HCT116 (cell line): ENCODE measurements at regions not wholly inside any gene's neighbourhood (a gene's known extent, or its start where the extent isn't known, plus 50 kb on each side); places are given as distances from the start of the nearest gene placed in this dataset.

ENCODE experiments used
- ATAC-seq: fragments of 200-7000 bp; cut with Tn5 transposase; 2 replicates; pipeline ENCODE4 v1.9.1; 2020; ENCODE audit warnings: mild to moderate bottlenecking, moderate library complexity
- BruUV-seq: library from RNA; stranded (reverse); fragments of 400-500 nt; replicated peaks from 2 replicates; lab custom pipeline; 2021; lab: Mats Ljungman, UMichigan
- CTCF ChIA-PET: fragments of 300-600 bp; sonication (Branson Sonifier 250); formaldehyde crosslinking; loops from one replicate; lab custom pipeline; 2021; ENCODE audit warnings: antibody characterized with exemption; lab: Charles Lee
- POLR2A ChIA-PET: fragments of 300-600, 350-600 bp; sonication (Branson Sonifier 250); formaldehyde crosslinking; loops from one replicate; lab custom pipeline; 2021; ENCODE audit warnings: antibody characterized with exemption; lab: Charles Lee
- RAD21 ChIA-PET, 2 experiments: fragments of 300-600 bp; sonication (Branson Sonifier 250); formaldehyde crosslinking; loops; one replicate each; lab custom pipeline; 2023; ENCODE audit warnings: low total read pairs in 2 of 2; ENCODE audit not compliant: uncharacterized antibody in 2 of 2, unreplicated experiment in 2 of 2, low non-redundant PET in 1 of 2; lab: Charles Lee
- DNase-seq: peaks from one replicate; pipeline ENCODE4 v3.0.0-alpha.2; 2010; ENCODE audit warnings: low read depth, low spot score
- H2AFZ ChIP-seq: fragments of 200-600 bp; shearing (Covaris generic), sonication (generic); 2 replicates; pipeline ENCODE4 v1.6.1; 2017; ENCODE audit warnings: low read depth, mixed run types, mixed read lengths, antibody characterized with exemption, low read length; ENCODE audit not compliant: poor library complexity, severe bottlenecking
- H3K27ac ChIP-seq: 2 replicates; pipeline ENCODE4 v1.5.1; 2012; ENCODE audit warnings: low read depth, low read length
- H3K27me3 ChIP-seq: fragments of 200-600 bp; sonication (generic); 2 replicates; pipeline ENCODE4 v1.6.1; 2016; ENCODE audit warnings: mixed run types, low read length, mixed read lengths; ENCODE audit not compliant: insufficient read depth
- H3K36me3 ChIP-seq, 2 experiments: fragments of 200-500 bp in 1 of 2; fragments of 200-600 bp in 1 of 2; sonication (Bioruptor generic) in 1 of 2; sonication (generic) in 1 of 2; 2 replicates each; pipeline versions ENCODE4 v1.5.1 to v1.6.1; 2014 to 2016; ENCODE audit warnings: low read length in 2 of 2, inconsistent platforms in 1 of 2, mixed read lengths in 1 of 2, mixed run types in 1 of 2; ENCODE audit not compliant: insufficient read depth in 2 of 2, control insufficient read depth in 1 of 2
- H3K4me1 ChIP-seq, 2 experiments: fragments of 200-600 bp in 1 of 2; sonication (generic) in 1 of 2; 2 replicates each; pipeline versions ENCODE4 v1.5.1 to v1.6.1; 2012 to 2017; ENCODE audit warnings: low read length in 2 of 2, inconsistent platforms in 1 of 2, mild to moderate bottlenecking in 1 of 2, mixed read lengths in 1 of 2, mixed run types in 1 of 2, moderate library complexity in 1 of 2; ENCODE audit not compliant: insufficient read depth in 2 of 2, control insufficient read depth in 1 of 2
- H3K4me2 ChIP-seq: fragments of 200-600 bp; sonication (generic); 2 replicates; pipeline ENCODE4 v1.6.1; 2017; ENCODE audit warnings: mixed run types, low read length, mixed read lengths
- H3K4me3 ChIP-seq, 2 experiments: fragments of 200-600 bp in 1 of 2; sonication (generic) in 1 of 2; replicated peaks in 1 of 2; 2 replicates each; pipeline ENCODE4 v1.5.1; 2011 to 2016; ENCODE audit warnings: low read length in 2 of 2, control low read depth in 1 of 2, low read depth in 1 of 2, mild to moderate bottlenecking in 1 of 2, mixed read lengths in 1 of 2, mixed run types in 1 of 2
- H3K79me2 ChIP-seq: fragments of 200-600 bp; sonication (generic); 2 replicates; pipeline ENCODE4 v1.6.1; 2017; ENCODE audit warnings: mild to moderate bottlenecking, mixed run types, low read length, moderate library complexity, mixed read lengths; ENCODE audit not compliant: insufficient read depth
- H3K9ac ChIP-seq: fragments of 200-600 bp; sonication (generic); 2 replicates; pipeline ENCODE4 v1.6.1; 2016; ENCODE audit warnings: low read length, mixed read lengths
- H3K9me2 ChIP-seq: fragments of 200-600 bp; sonication (generic), shearing (Covaris generic); 2 replicates; pipeline ENCODE4 v1.6.1; 2017; ENCODE audit warnings: mixed run types, mild to moderate bottlenecking, moderate library complexity; ENCODE audit not compliant: insufficient read depth
- H3K9me3 ChIP-seq, 2 experiments: fragments of 200-500 bp in 1 of 2; fragments of 200-600 bp in 1 of 2; sonication (Bioruptor generic) in 1 of 2; sonication (generic) in 1 of 2; 2 replicates each; pipeline ENCODE4 v1.6.1; 2014 to 2017; ENCODE audit warnings: low read length in 2 of 2, mixed read lengths in 2 of 2, inconsistent platforms in 1 of 2, low read depth in 1 of 2, mild to moderate bottlenecking in 1 of 2, mixed run types in 1 of 2, moderate library complexity in 1 of 2; ENCODE audit not compliant: control insufficient read depth in 1 of 2, insufficient read depth in 1 of 2
- H4K20me1 ChIP-seq: fragments of 200-600 bp; sonication (generic), shearing (Covaris generic); 2 replicates; pipeline ENCODE4 v1.6.1; 2017; ENCODE audit warnings: mixed run types, mild to moderate bottlenecking, moderate library complexity; ENCODE audit not compliant: insufficient read depth
- ATF3 ChIP-seq: IDR thresholded peaks from 2 replicates; pipeline ENCODE4 v1.6.1; 2012
- CBX3 ChIP-seq: IDR thresholded peaks from 2 replicates; pipeline ENCODE4 v1.6.1; 2012; ENCODE audit warnings: low read depth
- EGR1 ChIP-seq: IDR thresholded peaks from 2 replicates; pipeline ENCODE4 v1.6.1; 2012; ENCODE audit warnings: low read depth
- EZH2 ChIP-seq: fragments of 200-600 bp; sonication (generic); IDR thresholded peaks from 2 replicates; pipeline ENCODE4 v1.6.1; 2017; ENCODE audit warnings: antibody characterized with exemption, mixed run types
- EZH2phosphoT487 ChIP-seq: fragments of 200-600 bp; IDR thresholded peaks from 2 replicates; pipeline ENCODE4 v1.6.1; 2018; ENCODE audit warnings: antibody characterized with exemption, borderline replicate concordance
- MAX ChIP-seq: IDR thresholded peaks from 2 replicates; pipeline ENCODE4 v1.6.1; 2012
- POLR2A ChIP-seq: IDR thresholded peaks from 2 replicates; pipeline ENCODE4 v1.7.0; 2011; ENCODE audit warnings: borderline replicate concordance; ENCODE audit not compliant: insufficient read depth, insufficient read length; ENCODE audit errors: extremely low read depth
- REST ChIP-seq: IDR thresholded peaks from 2 replicates; pipeline ENCODE4 v1.6.1; 2012; ENCODE audit warnings: low read depth
- SIN3A ChIP-seq: IDR thresholded peaks from 2 replicates; pipeline ENCODE4 v1.6.1; 2012; ENCODE audit warnings: low read depth
- SRF ChIP-seq: IDR thresholded peaks from 2 replicates; pipeline ENCODE4 v1.6.1; 2012; ENCODE audit warnings: low read depth
- YY1 ChIP-seq: IDR thresholded peaks from 2 replicates; pipeline ENCODE4 v1.6.1; 2011; ENCODE audit warnings: low read length, low read depth, moderate library complexity, mild to moderate bottlenecking; ENCODE audit not compliant: insufficient replicate concordance; ENCODE audit errors: extremely low read depth
- ZBTB33 ChIP-seq: IDR thresholded peaks from 2 replicates; pipeline ENCODE4 v1.6.1; 2011; ENCODE audit warnings: mild to moderate bottlenecking, low read length, moderate library complexity; ENCODE audit not compliant: insufficient replicate concordance; ENCODE audit errors: extremely low read depth
- intact Hi-C: fragments of 100-400 bp; cut with micrococcal nuclease; formaldehyde crosslinking; loops from 2 replicates; pipeline ENCODE4 v1.10.0; 2022

- TF ChIP-seq REST (no peak), SRF (no peak), EGR1 (no peak), EZH2 (no peak), YY1 (no peak), CBX3 (no peak)
These were observed 669.9 kb upstream of the CCDC54 start (continued) for GRCh38 chr3:106707347-106707746.

GRCh38 chr3:106710596-106710995, 666.6 kb upstream of the CCDC54 start:
- Histone ChIP-seq H3K9me2 (no peaks in the 10 kb centered on the region), H3K27ac (no peak overlapping the region), H3K27me3 (no peaks in the 10 kb centered on the region), H4K20me1 (no peaks in the 10 kb centered on the region), H2AFZ (no peak overlapping the region), H3K4me2 (no peak overlapping the region), H3K79me2 (no peaks in the 10 kb centered on the region), H3K9ac (no peak overlapping the region), H3K36me3 (no peaks in the 10 kb centered on the region), H3K4me1 (no peaks in the 10 kb centered on the region), H3K9me3 (no peaks in the 10 kb centered on the region; a peak in 1 of 4 replicates), H3K4me3 (no peak overlapping the region)
- no peak for DNase-seq
- RAD21 ChIA-PET, result no interaction called here
- TF ChIP-seq MAX (no peak), SIN3A (no peak), POLR2A (no peak), REST (no peak), EZH2 (no peak), ATF3 (no peak), ZBTB33 (no peak), EZH2phosphoT487 (no peak), SRF (no peak)
- intact Hi-C loops, result no loop called here
- BruUV-seq, result no TSS peak
- CTCF ChIA-PET, result no interaction called here
- POLR2A ChIA-PET, result no interaction called here
- no peak for ATAC-seq
